Gastrocnemius medialis (tissue), 4 donors: ENCODE measurements at regions not wholly inside any gene's neighbourhood (a gene's known extent, or its start where the extent isn't known, plus 50 kb on each side); places are given as distances from the start of the nearest gene placed in this dataset.

Experiments used
- ATAC-seq, 2 donors: fragments of 150-250 bp; one replicate each; pipeline ENCODE4 v1.9.1; 2016
- DNase-seq, 2 donors: peaks; one replicate each; pipeline ENCODE4 v3.0.0-alpha.2; 2019
- H3K27ac ChIP-seq, 4 donors: fragments of 200-600 bp; sonication (generic); 1 replicate in 1 of 4; 2 replicates in 3 of 4; pipeline ENCODE4 v1.5.1; 2016 to 2018; ENCODE audit warnings: mild to moderate bottlenecking in 2 of 4, moderate library complexity in 1 of 4
- H3K27me3 ChIP-seq, 3 donors: fragments of 200-600 bp; sonication (generic) in 2 of 3; 1 replicate in 1 of 3; 2 replicates in 2 of 3; pipeline versions ENCODE4 v1.5.1 to v1.6.0; 2016 to 2019; ENCODE audit warnings: mild to moderate bottlenecking in 1 of 3, moderate library complexity in 1 of 3
- H3K36me3 ChIP-seq, 2 donors: fragments of 200-600 bp; sonication (generic) in 1 of 2; one replicate each; pipeline ENCODE4 v1.5.1; 2017 to 2018
- H3K4me1 ChIP-seq, 2 donors: fragments of 200-600 bp; sonication (generic) in 1 of 2; one replicate each; pipeline ENCODE4 v1.5.1; 2016 to 2017; ENCODE audit warnings: mild to moderate bottlenecking in 2 of 2
- H3K4me3 ChIP-seq, 4 donors: fragments of 200-600 bp; sonication (generic) in 3 of 4; 1 replicate in 1 of 4; 2 replicates in 3 of 4; pipeline ENCODE4 v1.5.1; 2016 to 2019; ENCODE audit warnings: mild to moderate bottlenecking in 2 of 4
- H3K9me3 ChIP-seq, 3 donors: fragments of 200-600 bp; sonication (generic) in 2 of 3; 1 replicate in 1 of 3; 2 replicates in 2 of 3; pipeline ENCODE4 v1.5.1; 2016 to 2019
- CTCF ChIP-seq, 5 experiments: fragments of 450-650 bp in 3 of 5; fragments of 200-600 bp in 2 of 5; sonication (generic) in 2 of 5; IDR thresholded peaks in 4 of 5; conservative IDR thresholded peaks in 1 of 5; 1 replicate in 4 of 5; 2 replicates in 1 of 5; pipeline ENCODE4 v1.5.1; 2016 to 2019; ENCODE audit warnings: antibody characterized with exemption in 5 of 5, mild to moderate bottlenecking in 3 of 5, moderate library complexity in 3 of 5
- POLR2A ChIP-seq, 2 donors: fragments of 450-650 bp; IDR thresholded peaks; one replicate each; pipeline ENCODE4 v1.6.1; 2017; ENCODE audit warnings: antibody characterized with exemption in 2 of 2, mild to moderate bottlenecking in 2 of 2, moderate library complexity in 2 of 2
- in situ Hi-C, 4 donors: fragments of 200-750 bp; cut with MboI; loops; one replicate each; pipeline versions ENCODE4 v1.15.0 to v1.8.0; 2017; ENCODE audit warnings: low sequenced_read_pairs in 4 of 4
- intact Hi-C: fragments of 100-400 bp; cut with DNase I; formaldehyde crosslinking; loops from one replicate; pipeline ENCODE4 v1.15.1; 2023; ENCODE audit warnings: low total_unique reads

GRCh38 chr20:22496817-22497216 lies 87.6 kb downstream of the FOXA2 start:
- ATAC-seq (no peak), DNase-seq (no peak)
- in situ Hi-C loops (no loop called here), intact Hi-C loops (no loop called here)
- TF ChIP-seq POLR2A (IDR thresholded peaks at IDR 0.05), result no peak
- no peak for TF ChIP-seq CTCF (IDR thresholded peaks at IDR 0.05 in 4 of 5, conservative IDR thresholded peaks at IDR 0.05 in 1 of 5)
- Histone ChIP-seq H3K9me3 (no peaks in the 10 kb centered on the region), H3K4me3 (no peak overlapping the region), H3K27ac (no peak overlapping the region), H3K27me3 (no peaks in the 10 kb centered on the region), H3K36me3 (no peaks in the 10 kb centered on the region), H3K4me1 (no peaks in the 10 kb centered on the region)

DNA sequence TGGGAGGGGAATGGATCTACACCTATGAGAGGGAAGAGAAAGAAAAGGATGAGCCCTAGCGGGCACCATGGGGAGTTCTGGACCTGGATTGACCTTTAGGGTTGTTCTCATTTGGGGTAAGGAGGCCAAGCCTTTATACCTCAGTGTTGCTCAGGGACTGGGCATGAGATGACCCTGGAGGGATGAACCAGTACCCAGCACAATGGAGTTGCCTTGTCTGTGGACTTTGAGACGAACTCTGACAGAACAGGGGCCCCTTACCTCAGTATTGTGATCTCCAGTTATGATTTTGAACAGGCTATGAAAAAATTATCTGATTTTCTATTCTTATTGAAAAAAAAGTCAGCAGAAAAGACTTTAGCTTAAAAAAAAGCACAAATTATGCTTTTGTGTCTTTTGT lies 88.6 kb downstream of the FOXA2 start:
- ATAC-seq (no peak), DNase-seq (no peak)
- in situ Hi-C loops (no loop called here), intact Hi-C loops (no loop called here)
- H3K4me3 ChIP-seq, result no peak overlapping the region
- H3K9me3 ChIP-seq, result no peaks in the 10 kb centered on the region
- H3K36me3 ChIP-seq, result no peaks in the 10 kb centered on the region
- TF ChIP-seq CTCF (IDR thresholded peaks at IDR 0.05 in 4 of 5, conservative IDR thresholded peaks at IDR 0.05 in 1 of 5), result no peak
- no peak for TF ChIP-seq POLR2A (IDR thresholded peaks at IDR 0.05)
- H3K27ac ChIP-seq, result no peak overlapping the region
- H3K27me3 ChIP-seq, result no peaks in the 10 kb centered on the region
- no peaks in the 10 kb centered on the region for H3K4me1 ChIP-seq

GRCh38 chr20:22495172-22495571 lies 89.2 kb downstream of the FOXA2 start:
- ATAC-seq (no peak), DNase-seq (no peak)
- Histone ChIP-seq H3K36me3 (no peaks in the 10 kb centered on the region), H3K4me1 (no peaks in the 10 kb centered on the region), H3K9me3 (no peaks in the 10 kb centered on the region), H3K27me3 (peaks cover 0 to 2% (median 0%) of the 10 kb centered on the region in 3 donors), H3K4me3 (no peak overlapping the region), H3K27ac (no peak overlapping the region)
- no peak for TF ChIP-seq CTCF (IDR thresholded peaks at IDR 0.05 in 4 of 5, conservative IDR thresholded peaks at IDR 0.05 in 1 of 5)
- TF ChIP-seq POLR2A (IDR thresholded peaks at IDR 0.05), result no peak
- intact Hi-C loops, result no loop called here
- in situ Hi-C loops, result no loop called here

GRCh38 chr20:22492497-22492896 lies 91.9 kb downstream of the FOXA2 start:
- in situ Hi-C loops, result no loop called here
- TF ChIP-seq CTCF (IDR thresholded peaks at IDR 0.05 in 4 of 5, conservative IDR thresholded peaks at IDR 0.05 in 1 of 5) (no peak), POLR2A (IDR thresholded peaks at IDR 0.05) (no peak)
- H3K27me3 ChIP-seq, result peaks cover 0 to 8% (median 0%) of the 10 kb centered on the region in 3 donors

GRCh38 chr20:22491194-22491505 lies 93.2 kb downstream of the FOXA2 start:
- Histone ChIP-seq H3K27me3 (peaks cover 0 to 8% (median 0%) of the 10 kb centered on the region in 3 donors), H3K9me3 (no peaks in the 10 kb centered on the region), H3K27ac (no peak overlapping the region), H3K36me3 (no peaks in the 10 kb centered on the region), H3K4me1 (no peaks in the 10 kb centered on the region), H3K4me3 (no peak overlapping the region)
- in situ Hi-C loops, result no loop called here
- intact Hi-C loops, result no loop called here
- TF ChIP-seq POLR2A (IDR thresholded peaks at IDR 0.05) (no peak), CTCF (IDR thresholded peaks at IDR 0.05 in 4 of 5, conservative IDR thresholded peaks at IDR 0.05 in 1 of 5) (no peak)
- DNase-seq (no peak), ATAC-seq (no peak)

More at GRCh38 chr20:22492497-22492896, 91.9 kb downstream of the FOXA2 start:
- Histone ChIP-seq H3K4me1 (no peaks in the 10 kb centered on the region), H3K4me3 (no peak overlapping the region), H3K27ac (no peak overlapping the region), H3K36me3 (no peaks in the 10 kb centered on the region), H3K9me3 (no peaks in the 10 kb centered on the region)
- ATAC-seq (no peak), DNase-seq (no peak)
- intact Hi-C loops, result no loop called here
